Lower lobe of right lung (tissue), 2 donors: ENCODE measurements at regions not wholly inside any gene's neighbourhood (a gene's known extent, or its start where the extent isn't known, plus 50 kb on each side); places are given as distances from the start of the nearest gene placed in this dataset.

Experiments
- ATAC-seq, 2 donors: fragments of 200-7000 bp; cut with Tn5 transposase; one replicate each; pipeline ENCODE4 v1.9.1; 2020 to 2022; ENCODE audit warnings: mild to moderate bottlenecking in 2 of 2, moderate library complexity in 2 of 2
- DNase-seq: peaks from one replicate; pipeline ENCODE4 v3.0.0-alpha.2; 2020
- H3K27ac ChIP-seq: fragments of 200-600 bp; one replicate; pipeline ENCODE4 v1.8.0; 2022
- H3K27me3 ChIP-seq: fragments of 200-600 bp; one replicate; pipeline ENCODE4 v1.8.0; 2022; ENCODE audit warnings: low read depth
- H3K36me3 ChIP-seq: fragments of 200-600 bp; one replicate; pipeline ENCODE4 v1.8.0; 2022; ENCODE audit warnings: mild to moderate bottlenecking
- H3K4me1 ChIP-seq: fragments of 200-600 bp; one replicate; pipeline ENCODE4 v1.8.0; 2022
- H3K4me3 ChIP-seq: fragments of 200-600 bp; one replicate; pipeline ENCODE4 v1.8.0; 2022; ENCODE audit warnings: mild to moderate bottlenecking
- H3K9me3 ChIP-seq: fragments of 200-600 bp; one replicate; pipeline ENCODE4 v1.8.0; 2022
- intact Hi-C: fragments of 100-400 bp; cut with DNase I; formaldehyde crosslinking; loops from one replicate; pipeline ENCODE4 v1.11.0; 2022
- TF ChIP-seq, protein P1 (sequence below): fragments of 200-600 bp; IDR thresholded peaks from one replicate; pipeline ENCODE4 v1.8.0; 2022; ENCODE audit warnings: antibody characterized with exemption, mild to moderate bottlenecking
- donor health status: DM: no; HTN: yes; CAD: no; lungs with severe emphysema.

DNA sequence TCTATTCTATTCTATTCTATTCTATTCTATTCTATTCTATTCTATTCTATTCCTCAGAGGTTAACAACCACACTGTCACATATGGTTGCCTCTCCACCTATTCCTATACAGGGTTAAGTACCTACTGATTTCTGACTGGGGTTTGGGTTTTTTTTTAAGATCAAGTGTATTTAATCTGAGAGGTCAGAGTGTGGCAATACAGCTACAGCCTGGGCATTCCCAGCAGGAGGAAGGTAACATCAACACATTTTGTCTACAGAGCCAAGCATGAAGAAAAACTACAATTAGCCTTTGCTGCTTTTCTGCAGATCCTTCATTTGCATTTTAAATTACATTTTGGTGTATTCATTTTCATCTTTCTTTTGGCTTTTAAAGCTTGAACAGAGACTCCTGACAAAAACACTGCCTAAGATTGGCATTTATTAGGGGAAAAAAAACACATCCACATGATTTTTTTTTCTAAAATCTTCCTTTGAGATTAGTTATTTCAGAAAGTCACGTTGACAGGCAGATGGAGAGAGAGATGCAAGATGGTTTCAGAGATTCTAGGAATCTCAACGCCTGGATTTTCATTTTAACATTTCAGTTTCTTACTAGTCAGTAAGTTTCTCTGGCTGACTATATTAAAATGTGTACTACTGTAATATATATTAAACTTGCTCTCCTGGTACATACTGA is 255.9 kb upstream of the TET2 start:
- TF ChIP-seq, protein P1, sequence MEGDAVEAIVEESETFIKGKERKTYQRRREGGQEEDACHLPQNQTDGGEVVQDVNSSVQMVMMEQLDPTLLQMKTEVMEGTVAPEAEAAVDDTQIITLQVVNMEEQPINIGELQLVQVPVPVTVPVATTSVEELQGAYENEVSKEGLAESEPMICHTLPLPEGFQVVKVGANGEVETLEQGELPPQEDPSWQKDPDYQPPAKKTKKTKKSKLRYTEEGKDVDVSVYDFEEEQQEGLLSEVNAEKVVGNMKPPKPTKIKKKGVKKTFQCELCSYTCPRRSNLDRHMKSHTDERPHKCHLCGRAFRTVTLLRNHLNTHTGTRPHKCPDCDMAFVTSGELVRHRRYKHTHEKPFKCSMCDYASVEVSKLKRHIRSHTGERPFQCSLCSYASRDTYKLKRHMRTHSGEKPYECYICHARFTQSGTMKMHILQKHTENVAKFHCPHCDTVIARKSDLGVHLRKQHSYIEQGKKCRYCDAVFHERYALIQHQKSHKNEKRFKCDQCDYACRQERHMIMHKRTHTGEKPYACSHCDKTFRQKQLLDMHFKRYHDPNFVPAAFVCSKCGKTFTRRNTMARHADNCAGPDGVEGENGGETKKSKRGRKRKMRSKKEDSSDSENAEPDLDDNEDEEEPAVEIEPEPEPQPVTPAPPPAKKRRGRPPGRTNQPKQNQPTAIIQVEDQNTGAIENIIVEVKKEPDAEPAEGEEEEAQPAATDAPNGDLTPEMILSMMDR, result no peak
- Histone ChIP-seq H3K27ac (no peak overlapping the region), H3K9me3 (no peaks in the 10 kb centered on the region), H3K36me3 (no peaks in the 10 kb centered on the region), H3K27me3 (no peaks in the 10 kb centered on the region), H3K4me3 (no peak overlapping the region), H3K4me1 (no peaks in the 10 kb centered on the region)
- intact Hi-C loops, result no loop called here
- DNase-seq (no peak), ATAC-seq (no peak)

DNA sequence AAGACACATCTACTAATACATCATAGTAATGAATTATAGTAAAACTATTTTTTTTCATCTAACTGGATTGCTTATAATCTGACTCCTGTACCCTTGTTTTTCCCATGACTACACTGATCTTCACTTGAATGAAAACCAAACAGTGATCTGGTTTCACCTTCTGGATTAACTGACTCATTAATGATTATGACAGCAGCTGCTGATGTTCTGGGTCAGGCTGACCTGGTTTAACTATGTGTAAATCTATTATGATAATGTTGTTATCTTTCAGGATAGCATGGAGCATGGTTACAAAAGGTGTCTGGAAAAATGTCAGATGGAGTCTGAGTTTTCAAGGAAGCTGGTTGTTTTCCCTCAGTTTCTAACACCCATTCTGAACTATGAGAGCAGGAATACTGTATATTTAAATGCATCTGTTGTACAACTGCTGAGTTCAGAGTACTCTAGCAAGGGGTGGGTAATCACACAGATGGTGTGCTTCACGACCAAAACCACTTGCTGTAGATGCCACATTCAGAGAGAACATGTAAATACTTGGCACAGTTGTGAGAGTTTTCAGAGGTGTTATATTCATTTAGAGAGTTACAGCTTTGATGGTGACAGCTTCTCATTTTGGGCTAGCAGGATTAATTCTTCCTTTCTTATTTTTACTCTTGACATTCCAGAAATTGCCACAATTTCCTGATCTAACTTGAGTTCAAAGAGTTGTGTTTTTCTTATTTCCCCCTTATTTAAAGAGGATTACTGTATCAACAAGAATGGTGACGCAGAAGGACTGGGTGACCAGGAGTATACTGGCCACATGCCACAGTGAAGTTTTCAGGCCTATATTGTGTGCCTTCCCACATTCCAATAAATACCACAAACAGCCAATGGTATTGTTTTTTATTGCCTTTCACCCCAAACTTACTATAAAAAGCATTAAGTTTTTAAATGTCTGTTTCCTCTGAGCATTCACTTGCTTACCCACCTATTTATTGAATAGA is 249.7 kb upstream of the TET2 start:
- Histone ChIP-seq H3K9me3 (no peaks in the 10 kb centered on the region), H3K4me1 (no peaks in the 10 kb centered on the region), H3K4me3 (no peak overlapping the region), H3K36me3 (no peaks in the 10 kb centered on the region), H3K27ac (no peak overlapping the region), H3K27me3 (no peaks in the 10 kb centered on the region)
- DNase-seq, result no peak
- ATAC-seq, result peak; percentile 55 to 77
- intact Hi-C loops, result no loop called here
- TF ChIP-seq, protein P1, result no peak

DNA sequence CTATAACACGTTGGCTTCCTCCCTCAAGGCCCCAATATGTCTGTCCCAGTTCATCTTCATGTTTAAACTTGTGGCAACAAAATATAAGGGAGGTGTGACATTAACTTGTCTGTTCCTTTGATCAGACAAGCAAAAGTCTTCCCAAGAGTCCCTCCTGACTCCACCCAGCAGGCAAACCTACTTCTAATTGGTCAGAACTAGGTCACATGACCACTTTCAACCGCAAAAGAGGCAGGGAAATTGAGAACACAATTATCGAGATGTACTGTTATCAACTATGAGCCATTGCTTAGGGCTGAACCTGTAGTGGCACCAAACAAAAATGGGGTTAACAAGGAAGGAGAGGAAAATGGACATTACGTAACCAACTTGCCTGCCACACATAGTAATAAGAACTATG is 246.8 kb upstream of the TET2 start:
- ATAC-seq, result no peak
- intact Hi-C loops, result no loop called here
- TF ChIP-seq, protein P1, result no peak
- Histone ChIP-seq H3K4me3 (no peak overlapping the region), H3K27ac (no peak overlapping the region), H3K36me3 (no peaks in the 10 kb centered on the region), H3K9me3 (no peaks in the 10 kb centered on the region), H3K27me3 (no peaks in the 10 kb centered on the region), H3K4me1 (no peaks in the 10 kb centered on the region)
- no peak for DNase-seq

DNA sequence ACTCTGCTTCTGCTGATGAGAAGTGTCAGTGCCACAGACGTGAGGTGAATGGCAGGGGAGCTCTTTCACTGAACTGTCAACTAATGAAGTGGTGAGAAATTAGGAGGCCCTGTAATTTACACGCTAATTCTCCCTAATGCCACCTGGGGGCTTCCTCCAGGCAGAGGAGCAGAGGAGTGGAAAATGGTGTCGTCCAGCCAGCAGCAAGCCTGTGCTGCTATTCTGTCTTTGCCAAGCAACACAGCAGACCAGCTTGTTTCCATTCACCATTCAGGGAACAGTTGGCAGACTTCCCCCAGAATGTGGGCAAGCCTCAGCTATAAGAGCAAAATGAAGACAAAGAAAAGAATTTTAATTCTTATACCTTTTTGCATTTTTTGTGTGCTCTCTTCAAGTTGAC is 245.2 kb upstream of the TET2 start:
- ATAC-seq, result no peak
- Histone ChIP-seq H3K27me3 (no peaks in the 10 kb centered on the region), H3K36me3 (no peaks in the 10 kb centered on the region), H3K27ac (no peak overlapping the region), H3K9me3 (no peaks in the 10 kb centered on the region), H3K4me1 (no peaks in the 10 kb centered on the region), H3K4me3 (no peak overlapping the region)
- TF ChIP-seq, protein P1, result no peak
- intact Hi-C loops, result no loop called here
- no peak for DNase-seq

DNA sequence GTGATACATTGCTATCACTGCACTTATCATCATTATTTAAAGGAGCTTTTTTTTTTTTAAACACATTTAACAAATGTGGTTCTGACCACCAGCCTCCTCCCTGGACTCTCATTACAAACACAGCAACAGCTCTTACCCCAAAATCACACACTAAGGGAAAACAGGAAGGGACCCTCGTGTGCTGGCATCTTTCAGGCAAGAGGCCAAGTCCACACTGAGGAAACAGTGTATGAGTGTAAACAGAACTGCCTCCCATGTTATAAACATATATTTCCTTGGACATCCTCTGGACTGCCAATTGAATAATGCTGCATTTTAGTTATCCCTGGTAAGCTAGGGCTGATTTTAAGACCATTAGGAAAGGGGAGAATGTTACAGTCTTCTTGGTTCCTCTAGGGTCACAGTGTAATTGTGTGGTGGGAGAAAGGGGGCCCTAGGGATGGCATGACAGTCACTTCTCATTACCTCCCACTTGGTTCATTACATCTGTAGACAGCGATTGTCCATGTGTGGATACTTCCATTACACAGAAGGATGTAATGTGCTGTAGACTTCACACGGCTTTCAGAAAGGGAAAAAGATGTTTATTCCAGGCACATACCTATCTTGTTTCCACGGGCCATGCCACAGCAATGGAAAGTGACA is 244.6 kb upstream of the TET2 start:
- H3K9me3 ChIP-seq, result no peaks in the 10 kb centered on the region
- no peak overlapping the region for H3K27ac ChIP-seq
- H3K4me1 ChIP-seq, result no peaks in the 10 kb centered on the region
- TF ChIP-seq, protein P1, result no peak
- ATAC-seq, result no peak
- DNase-seq, result no peak
- no peaks in the 10 kb centered on the region for H3K36me3 ChIP-seq
- H3K27me3 ChIP-seq, result no peaks in the 10 kb centered on the region
- intact Hi-C loops, result no loop called here
- no peak overlapping the region for H3K4me3 ChIP-seq
